MV-4-11 (cell line): ENCODE measurements at regions not wholly inside any gene's neighbourhood (a gene's known extent, or its start where the extent isn't known, plus 50 kb on each side); places are given as distances from the start of the nearest gene placed in this dataset.
"Not testable (repeated sequence)": the region's sequence is repeated elsewhere in the genome, so short reads cannot be mapped to it uniquely, and the experiment has no call there.

Source experiments
- DNase-seq: peaks from one replicate; lab custom pipeline; 2025; lab: John Stamatoyannopoulos, UW

DNA sequence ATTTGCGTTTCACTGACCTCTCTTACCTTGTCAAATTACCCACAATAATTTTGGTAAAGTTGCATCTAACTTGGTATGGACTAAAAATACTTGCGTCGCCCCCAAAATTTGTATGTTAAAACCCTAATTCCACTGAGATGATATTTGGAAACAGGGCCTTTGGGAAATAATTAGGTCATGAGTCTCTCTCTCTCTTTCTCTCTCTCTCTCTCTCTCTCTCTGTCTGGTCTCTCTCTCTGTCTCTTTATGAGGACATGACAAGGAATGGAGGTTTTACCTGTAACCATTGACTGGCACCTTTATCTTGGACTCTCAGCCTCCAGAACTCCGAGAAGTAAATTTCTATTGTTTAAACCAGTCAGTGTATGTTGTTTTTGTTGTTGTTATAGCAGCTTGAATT is 111.5 kb upstream of the BDP1 start:
- DNase-seq, result not testable (repeated sequence)

DNA sequence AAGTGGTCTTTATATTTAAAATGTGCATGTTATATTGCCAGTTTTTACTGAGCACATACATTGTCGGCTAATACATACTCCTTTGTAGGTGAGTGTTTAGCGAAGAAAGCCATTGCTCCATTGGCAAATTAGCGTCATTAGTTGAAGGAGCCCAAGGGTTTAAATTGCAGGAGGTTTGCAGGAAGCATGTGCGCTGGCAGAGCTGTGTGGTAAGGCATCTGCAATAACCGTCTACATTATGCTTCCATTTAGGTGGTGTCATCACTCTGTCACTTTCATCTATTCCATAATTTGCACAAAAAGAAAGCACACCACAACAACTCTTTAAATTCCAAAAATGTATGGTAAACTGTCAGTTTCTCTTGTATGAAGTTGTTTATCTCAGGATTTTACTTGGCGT is 82.8 kb upstream of the BDP1 start:
- not testable (repeated sequence) for DNase-seq

DNA sequence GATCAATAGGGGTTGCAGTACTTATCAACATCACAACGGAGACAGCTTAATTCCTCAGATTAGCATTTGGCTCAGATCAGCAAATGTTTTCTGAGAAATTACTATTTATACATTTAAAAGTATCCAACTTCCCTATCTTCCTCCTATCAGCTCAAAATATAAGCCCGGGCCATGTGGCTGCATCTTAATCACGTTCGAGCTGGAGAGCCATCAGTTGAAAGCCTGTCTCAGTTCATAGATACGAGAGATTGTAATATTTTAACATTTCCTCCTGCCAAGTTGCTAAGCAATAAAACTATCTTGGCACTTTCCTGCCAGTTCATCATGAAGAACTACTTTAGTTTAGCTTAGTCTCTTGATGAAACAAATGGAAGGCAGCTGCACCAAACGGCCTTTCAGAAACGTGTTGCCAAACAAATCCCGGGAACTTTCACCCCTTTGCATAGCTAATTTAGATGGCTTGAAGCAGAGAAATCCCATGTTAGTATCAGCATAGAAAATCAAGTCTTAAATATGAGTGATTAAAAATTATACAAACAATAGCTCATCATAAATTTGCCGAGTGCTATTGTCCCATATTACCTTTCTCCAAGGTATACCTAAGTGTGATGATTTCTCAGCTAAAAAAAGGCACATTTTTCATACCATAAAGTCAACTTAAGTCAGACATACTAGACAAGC is 82.3 kb upstream of the BDP1 start:
- peak; percentile 16 for DNase-seq

DNA sequence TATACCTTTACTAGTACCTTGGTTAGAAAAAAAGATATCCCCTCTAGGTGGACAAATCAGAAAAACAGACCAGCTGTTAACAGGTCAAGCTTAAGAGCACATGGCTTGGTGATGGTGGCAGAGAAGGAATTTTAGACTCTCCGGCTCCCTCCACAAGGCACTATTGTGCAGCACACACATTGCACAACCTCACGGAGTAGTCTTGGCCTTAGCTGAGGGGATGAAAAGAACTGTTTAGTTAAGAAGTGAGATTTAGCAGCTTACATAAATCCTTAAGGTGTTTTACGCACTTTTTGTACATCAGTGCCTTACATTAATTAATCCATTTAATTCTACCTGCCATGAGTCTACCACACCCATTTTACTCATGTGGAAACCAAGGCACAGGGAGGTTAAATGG is 71.2 kb upstream of the BDP1 start:
- not testable (repeated sequence) for DNase-seq

DNA sequence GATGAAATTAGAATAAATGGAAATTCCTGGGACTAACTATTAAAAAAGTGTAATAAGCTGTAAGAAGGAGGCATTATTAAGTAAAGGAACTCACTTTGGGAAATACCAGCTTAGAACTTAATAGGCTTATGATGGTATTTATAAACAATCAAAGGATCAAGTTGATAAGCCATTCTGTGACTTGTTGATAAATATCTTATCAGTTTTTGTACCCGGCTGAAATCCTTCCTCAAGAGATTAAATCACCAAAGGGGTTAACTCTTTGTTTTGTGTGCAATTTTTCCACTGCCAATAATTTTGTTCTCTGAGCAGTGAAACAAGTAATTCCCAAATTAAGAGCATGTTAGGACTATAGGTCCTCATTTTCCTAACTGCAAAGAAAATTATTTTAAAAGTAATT is 70.7 kb upstream of the BDP1 start:
- no peak for DNase-seq

DNA sequence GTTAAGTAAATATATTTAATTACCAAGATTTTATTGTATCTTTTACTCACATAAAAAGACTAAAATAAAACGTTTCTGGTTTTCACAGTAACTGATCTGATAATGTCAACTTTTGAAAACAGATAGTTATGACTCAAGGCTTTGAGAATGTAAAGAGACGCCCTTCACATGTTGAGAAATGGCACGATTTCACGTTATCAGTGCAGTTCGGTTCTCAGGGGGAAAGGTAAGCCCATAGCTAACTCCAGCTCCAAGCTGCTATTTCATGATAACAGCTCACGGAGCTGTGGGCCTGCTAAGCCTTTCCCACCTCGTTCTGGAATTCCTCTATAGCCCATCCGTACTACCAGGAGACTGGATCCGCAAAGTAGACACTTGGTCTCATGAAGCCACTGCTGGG is 70.2 kb upstream of the BDP1 start:
- not testable (repeated sequence) for DNase-seq

DNA sequence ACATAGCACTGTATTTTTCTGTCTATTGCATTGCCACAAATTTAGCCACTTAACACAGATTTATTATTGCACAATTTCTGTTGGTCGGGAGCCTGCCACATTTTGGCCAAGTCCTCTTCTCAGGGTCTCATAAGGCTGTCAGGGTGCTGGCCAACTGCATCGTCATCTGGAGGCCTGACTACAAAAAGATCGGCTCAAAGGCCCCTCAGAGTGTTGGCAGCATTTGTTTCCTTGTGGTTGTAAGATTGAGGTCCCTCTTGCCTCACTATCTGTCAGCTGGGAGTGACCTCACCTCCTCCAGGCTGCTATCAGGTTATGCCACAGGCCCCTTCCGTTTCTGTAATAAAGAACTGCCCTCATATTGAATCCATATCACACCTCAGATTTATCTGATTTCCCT is 67.3 kb upstream of the BDP1 start:
- DNase-seq, result peak; percentile 18

DNA sequence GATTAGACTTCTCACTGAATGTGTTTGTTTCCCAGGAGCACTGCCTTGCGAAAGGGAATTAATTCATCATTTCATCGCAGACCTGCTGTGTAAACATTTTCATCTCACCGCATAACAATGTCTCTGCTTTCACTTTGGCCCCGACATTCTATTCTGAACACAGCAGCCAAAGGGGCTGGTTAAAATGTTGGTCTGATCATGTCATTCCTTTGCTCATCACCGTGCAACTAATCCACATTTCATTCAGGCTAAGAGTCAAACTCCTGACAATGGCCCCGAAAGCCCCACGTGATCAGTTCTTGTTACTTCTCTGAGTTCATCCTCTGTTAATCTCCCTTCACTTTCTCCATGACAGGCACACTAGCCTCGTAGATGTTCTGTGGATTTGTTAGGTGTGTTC is 57.1 kb upstream of the BDP1 start:
- not testable (repeated sequence) for DNase-seq

DNA sequence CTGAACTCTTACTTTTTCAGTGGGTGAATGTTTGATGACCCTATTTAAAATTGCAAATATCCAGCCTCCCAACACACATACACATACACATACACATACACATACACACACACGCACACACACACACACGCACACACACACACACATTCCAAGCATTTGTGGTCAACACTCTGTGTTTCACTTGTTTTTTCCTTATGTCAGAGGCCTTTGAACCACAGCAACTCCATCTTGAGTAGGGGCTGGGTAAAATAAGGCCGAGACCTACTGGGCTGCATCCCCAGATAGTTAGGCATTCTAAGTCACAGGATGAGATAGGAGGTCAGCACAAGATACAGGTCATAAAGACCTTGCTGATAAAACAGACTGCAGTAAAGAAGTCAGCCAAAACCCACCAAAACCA is 56.6 kb upstream of the BDP1 start:
- DNase-seq, result not testable (repeated sequence)

DNA sequence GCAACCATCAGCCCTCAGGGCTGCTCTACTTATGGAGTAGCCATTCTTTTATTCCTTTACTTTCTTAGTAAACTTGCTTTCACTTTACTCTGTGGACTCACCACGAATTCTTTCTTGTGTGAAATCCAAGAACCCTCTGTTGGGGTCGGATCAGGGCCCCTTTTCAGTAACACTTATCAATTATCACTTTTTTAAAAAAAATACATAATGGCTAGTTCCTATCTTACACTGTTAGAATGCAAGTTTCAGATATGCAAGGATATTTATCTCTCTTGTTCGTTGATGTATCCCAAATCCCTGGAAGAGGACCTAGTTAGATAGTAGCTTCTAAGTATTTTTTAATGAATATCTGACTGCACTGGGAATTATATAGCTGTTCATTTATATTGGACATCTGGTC is 56.0 kb upstream of the BDP1 start:
- not testable (repeated sequence) for DNase-seq

DNA sequence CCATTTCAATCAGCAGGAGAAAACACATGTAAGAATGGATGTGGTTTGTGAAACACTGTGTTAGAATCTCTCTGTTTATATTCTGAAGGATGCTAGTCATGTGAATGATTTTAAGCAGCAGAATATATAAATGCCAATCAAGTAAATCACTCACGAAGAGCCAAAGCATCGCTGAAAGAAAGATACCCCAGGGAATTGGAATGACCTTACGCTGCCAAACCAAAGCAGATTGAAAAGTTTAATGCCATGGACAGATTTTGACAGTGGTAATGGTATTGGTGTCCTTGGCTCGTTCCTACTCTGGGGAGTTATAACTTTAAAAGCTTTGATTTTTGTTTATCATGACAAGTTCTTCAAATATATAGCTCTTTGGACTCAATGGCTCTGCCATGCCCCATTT is 54.8 kb upstream of the BDP1 start:
- not testable (repeated sequence) for DNase-seq

DNA sequence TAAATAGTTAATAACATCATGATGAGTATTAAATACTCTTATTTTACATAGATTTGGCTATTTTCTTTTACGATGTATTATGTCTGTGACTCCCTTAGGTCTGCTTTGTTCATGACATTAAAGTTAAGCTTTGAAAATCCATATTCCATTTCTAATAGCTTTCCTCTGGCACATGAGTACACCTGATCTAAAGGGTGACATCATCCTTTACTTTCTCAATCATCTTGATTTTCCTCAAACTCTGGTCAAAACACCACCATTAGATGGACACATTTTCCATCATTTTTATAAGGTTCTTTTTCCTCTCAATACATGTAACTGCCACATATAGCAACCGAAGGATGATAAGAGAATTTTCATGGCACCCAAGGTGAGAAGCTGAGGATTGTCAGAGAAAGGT is 54.3 kb upstream of the BDP1 start:
- DNase-seq, result not testable (repeated sequence)

DNA sequence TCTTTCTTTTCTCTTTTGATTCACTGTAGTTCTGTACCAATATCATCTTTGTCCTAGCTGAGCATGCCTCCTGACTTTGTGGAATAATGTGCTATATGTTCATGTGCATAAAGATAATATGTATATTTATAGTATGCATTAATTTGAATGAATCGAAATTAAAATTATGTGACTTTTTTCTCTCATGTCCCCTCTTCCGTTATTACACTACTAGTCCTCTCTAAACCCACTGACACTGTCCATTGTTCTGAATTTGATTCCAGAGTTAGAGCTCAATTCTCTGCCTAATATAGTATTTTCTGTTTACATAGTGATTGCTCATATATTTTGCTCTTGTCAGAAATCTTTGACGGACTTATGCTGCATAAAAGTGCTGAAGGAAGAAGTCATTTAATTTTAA is 53.9 kb upstream of the BDP1 start:
- not testable (repeated sequence) for DNase-seq

DNA sequence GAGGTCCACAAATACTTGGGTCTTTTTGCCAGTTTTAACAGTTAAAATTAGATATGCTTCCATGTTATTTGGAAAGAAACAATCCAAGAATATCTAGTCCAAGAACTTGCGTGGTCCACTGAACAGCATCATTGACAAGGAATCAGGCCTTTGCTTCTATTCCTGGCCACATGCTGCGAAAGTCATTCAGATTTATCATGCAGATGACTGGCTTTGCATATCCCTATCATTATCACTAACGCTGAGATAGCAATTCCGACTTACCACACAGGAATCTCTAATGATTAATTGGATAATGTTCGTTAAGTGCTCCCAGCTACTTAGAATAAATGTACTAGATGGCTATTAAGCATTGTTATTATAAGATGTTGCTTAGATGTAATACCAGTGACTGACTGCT is 51.0 kb upstream of the BDP1 start:
- not testable (repeated sequence) for DNase-seq

DNA sequence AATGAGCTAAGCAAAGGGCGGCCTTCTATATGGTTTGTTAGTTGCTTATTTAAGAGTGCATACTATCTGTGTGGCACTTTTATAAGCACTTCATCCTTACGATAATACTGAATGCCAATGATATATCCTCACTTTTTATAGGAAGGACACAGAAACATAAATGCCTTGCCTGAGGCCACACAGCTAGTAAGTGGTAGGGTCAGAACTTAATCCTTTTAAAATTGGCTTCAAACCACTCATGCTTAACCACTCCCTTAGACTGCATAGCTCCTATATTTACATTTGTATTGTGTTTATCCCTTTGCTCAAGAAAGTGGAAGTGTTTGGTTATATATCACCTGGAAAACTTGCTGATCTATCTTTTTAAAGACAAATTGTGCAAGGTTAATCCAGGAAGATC is 50.5 kb upstream of the BDP1 start:
- DNase-seq, result not testable (repeated sequence)
